ENCODE measurements at regions not wholly inside any gene's neighbourhood (a gene's known extent, or its start where the extent isn't known, plus 50 kb on each side); places are given as distances from the start of the nearest gene placed in this dataset.
"Not testable (repeated sequence)": the region's sequence is repeated elsewhere in the genome, so short reads cannot be mapped to it uniquely, and the experiment has no call there.

DNA sequence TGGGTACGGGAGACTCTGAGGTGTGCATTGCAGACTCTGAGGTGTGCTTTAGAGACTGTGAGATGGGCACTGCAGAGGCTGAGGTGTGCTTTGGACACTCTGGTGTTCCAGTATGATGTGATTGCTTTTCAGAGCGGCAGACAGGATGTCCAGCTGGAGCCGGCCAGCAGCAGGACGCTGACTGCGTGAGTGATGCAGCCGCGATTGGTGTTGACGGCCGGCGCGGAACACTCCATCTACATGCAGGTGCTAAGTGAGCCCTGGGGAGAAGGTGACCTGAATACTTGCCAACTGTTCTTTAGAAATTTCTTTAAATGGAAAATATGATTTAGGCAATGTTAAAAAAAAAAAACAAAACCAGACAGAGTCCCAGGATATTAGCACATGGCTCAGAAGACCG lies 103.1 kb upstream of the PPP2R3B start:
- Histone ChIP-seq H3K36me3 (no peaks in the 10 kb centered on the region), H3K27ac (no peak overlapping the region), H3K4me3 (no peak overlapping the region), H3K9me3 (peaks cover 0 to 12% (median 0%) of the 10 kb centered on the region in 12 donors), H3K27me3 (no peaks in the 10 kb centered on the region), H3K4me1 (no peaks in the 10 kb centered on the region)
- 78 to 89% (median 85%) methylated on average over 12 of the region's 12 CpGs for WGBS, 4 donors
- no peak for ATAC-seq
- no peak for DNase-seq
- TF ChIP-seq, protein P1, sequence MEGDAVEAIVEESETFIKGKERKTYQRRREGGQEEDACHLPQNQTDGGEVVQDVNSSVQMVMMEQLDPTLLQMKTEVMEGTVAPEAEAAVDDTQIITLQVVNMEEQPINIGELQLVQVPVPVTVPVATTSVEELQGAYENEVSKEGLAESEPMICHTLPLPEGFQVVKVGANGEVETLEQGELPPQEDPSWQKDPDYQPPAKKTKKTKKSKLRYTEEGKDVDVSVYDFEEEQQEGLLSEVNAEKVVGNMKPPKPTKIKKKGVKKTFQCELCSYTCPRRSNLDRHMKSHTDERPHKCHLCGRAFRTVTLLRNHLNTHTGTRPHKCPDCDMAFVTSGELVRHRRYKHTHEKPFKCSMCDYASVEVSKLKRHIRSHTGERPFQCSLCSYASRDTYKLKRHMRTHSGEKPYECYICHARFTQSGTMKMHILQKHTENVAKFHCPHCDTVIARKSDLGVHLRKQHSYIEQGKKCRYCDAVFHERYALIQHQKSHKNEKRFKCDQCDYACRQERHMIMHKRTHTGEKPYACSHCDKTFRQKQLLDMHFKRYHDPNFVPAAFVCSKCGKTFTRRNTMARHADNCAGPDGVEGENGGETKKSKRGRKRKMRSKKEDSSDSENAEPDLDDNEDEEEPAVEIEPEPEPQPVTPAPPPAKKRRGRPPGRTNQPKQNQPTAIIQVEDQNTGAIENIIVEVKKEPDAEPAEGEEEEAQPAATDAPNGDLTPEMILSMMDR (IDR thresholded peaks at IDR 0.05): no peak
- TF ChIP-seq POLR2A (IDR thresholded peaks at IDR 0.05): no peak
- intact Hi-C loops (cut with DNase I): no loop called here

DNA sequence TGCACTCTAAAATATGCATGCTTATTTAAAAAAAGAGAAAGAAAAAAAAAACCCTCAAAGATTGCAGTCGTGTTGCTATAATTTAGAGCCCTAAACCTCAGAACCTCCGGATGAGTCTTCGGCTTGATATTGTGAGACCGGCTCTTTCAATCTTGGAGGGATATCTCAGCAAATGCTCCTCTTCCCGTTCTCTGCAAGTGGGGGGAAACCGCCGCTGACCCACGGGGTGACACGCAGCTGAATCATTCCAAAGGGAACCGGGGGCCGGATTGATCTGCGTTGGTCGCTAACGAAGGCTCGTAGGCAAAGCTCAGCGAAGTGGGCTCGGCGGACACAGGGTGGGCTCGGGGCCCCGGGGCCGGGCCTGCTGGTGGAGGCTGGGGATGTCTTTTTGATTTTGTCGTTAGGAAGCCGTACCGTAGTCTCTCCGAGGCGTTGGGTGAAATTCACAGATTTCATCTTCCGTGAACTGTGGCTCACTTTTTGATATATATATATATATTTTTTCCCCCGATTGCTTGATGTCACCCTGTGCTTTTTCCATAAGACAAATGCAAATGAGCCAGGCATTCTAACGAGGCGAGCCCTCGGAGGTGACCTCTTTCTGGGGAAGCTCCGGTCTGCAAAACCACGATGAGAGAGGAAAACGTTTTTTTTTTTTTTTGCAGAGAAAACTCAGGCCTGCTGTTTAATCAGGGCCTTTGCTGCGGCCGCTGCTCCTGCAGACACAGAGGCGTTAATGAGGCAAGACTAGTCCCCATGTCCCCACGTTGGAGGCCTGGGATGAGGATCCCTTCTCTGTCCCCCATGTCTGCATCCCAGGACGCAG lies 110.7 kb upstream of the PPP2R3B start:
- intact Hi-C loops (cut with DNase I): no loop called here
- no peak for TF ChIP-seq POLR2A (IDR thresholded peaks at IDR 0.05)
- TF ChIP-seq, protein P1 (IDR thresholded peaks at IDR 0.05): no peak
- ATAC-seq (no peak), DNase-seq (no peak)
- Histone ChIP-seq H3K27ac (no peak overlapping the region), H3K4me1 (no peaks in the 10 kb centered on the region), H3K27me3 (peaks cover 0 to 54% (median 10%) of the 10 kb centered on the region in 9 donors), H3K9me3 (no peaks in the 10 kb centered on the region), H3K4me3 (no peak overlapping the region), H3K36me3 (no peaks in the 10 kb centered on the region)
- 52 to 60% (median 54%) methylated on average over 33 to 39 of the region's 39 CpGs for WGBS, 4 donors

DNA sequence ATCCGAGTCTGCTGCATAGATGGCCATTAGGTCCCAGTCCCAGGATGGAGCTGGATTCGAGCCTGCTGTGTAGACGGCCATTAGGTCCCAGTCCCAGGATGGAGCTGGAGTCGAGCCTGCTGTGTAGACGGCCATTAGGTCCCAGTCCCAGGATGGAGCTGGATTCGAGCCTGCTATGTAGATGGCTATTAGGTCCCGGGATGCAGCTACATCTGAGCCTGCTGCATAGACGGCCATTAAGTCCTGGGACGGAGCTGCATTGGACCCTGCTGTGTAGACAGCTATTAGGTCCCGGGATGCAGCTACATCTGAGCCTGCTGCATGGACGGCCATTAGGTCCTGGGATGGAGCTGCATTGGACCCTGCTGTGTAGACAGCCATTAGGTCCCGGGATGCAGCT lies 112.2 kb upstream of the PPP2R3B start:
- ATAC-seq; H3K27ac ChIP-seq; H3K4me1 ChIP-seq; intact Hi-C loops (cut with DNase I); H3K36me3 ChIP-seq; DNase-seq; H3K9me3 ChIP-seq; H3K4me3 ChIP-seq: not testable (repeated sequence)
- WGBS, 4 donors: 77 to 87% (median 83%) methylated on average over 6 to 12 of the region's 12 CpGs
- peaks cover 0 to 60% (median 11%) of the 10 kb centered on the region in 9 donors for H3K27me3 ChIP-seq

DNA sequence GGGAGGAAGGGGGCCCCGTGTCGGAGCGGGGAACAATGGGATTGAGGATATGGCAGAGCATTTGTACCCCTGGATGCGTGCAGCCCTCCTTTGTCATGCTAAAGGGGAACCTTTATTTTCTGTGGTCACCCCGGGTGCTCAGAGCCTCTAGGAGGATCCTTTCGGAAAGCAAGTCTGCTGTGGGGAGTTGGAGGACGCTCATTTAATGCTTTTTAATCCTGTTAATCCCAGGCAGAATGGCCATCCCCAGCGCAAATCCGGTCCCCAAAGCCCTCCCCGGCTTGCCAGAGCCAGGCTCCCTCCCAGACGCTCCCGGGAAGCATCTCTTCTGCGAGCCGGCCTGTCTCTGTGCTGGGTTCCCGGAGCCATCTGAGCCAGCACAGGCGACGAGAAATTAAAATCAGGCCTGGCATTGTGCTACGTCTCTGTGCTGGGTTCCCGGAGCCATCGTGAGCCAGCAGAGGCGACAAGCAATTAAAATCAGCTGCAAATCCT lies 113.2 kb upstream of the PPP2R3B start:
- H3K4me1 ChIP-seq: no peaks in the 10 kb centered on the region
- H3K27ac ChIP-seq: no peak overlapping the region
- TF ChIP-seq, protein P1 (IDR thresholded peaks at IDR 0.05): no peak
- TF ChIP-seq POLR2A (IDR thresholded peaks at IDR 0.05): no peak
- no peaks in the 10 kb centered on the region for H3K9me3 ChIP-seq
- no peak for DNase-seq
- no peak overlapping the region for H3K4me3 ChIP-seq
- ATAC-seq: no peak
- intact Hi-C loops (cut with DNase I): no loop called here
- H3K27me3 ChIP-seq: peaks cover 0 to 60% (median 11%) of the 10 kb centered on the region in 9 donors
- 4 to 8% (median 5%) methylated on average over 19 to 21 of the region's 21 CpGs for WGBS, 4 donors
- no peaks in the 10 kb centered on the region for H3K36me3 ChIP-seq
